NB4 (cell line): ENCODE measurements at regions not wholly inside any gene's neighbourhood (a gene's known extent, or its start where the extent isn't known, plus 50 kb on each side); places are given as distances from the start of the nearest gene placed in this dataset.

Experiments
- CTCF ChIP-seq: IDR thresholded peaks from one replicate; pipeline ENCODE4 v1.5.1; 2012; ENCODE audit warnings: low read depth, low read length
- MAX ChIP-seq: IDR thresholded peaks from 2 replicates; pipeline ENCODE4 v1.6.1; 2011; ENCODE audit warnings: low read depth, low read length
- MYC ChIP-seq: IDR thresholded peaks from 2 replicates; pipeline ENCODE4 v1.6.1; 2011; ENCODE audit warnings: low read depth, low read length
- POLR2A ChIP-seq: IDR thresholded peaks from 2 replicates; pipeline ENCODE4 v1.6.1; 2011; ENCODE audit warnings: mild to moderate bottlenecking; ENCODE audit not compliant: insufficient read length; ENCODE audit errors: extremely low read depth

GRCh38 chr3:110708156-110708555 is 363.5 kb upstream of the NECTIN3 start:
- no peak for TF ChIP-seq CTCF
- no peak for TF ChIP-seq MAX
- no peak for TF ChIP-seq POLR2A
- TF ChIP-seq MYC: no peak
